ENCODE measurements at regions not wholly inside any gene's neighbourhood (a gene's known extent, or its start where the extent isn't known, plus 50 kb on each side); places are given as distances from the start of the nearest gene placed in this dataset.

DNA sequence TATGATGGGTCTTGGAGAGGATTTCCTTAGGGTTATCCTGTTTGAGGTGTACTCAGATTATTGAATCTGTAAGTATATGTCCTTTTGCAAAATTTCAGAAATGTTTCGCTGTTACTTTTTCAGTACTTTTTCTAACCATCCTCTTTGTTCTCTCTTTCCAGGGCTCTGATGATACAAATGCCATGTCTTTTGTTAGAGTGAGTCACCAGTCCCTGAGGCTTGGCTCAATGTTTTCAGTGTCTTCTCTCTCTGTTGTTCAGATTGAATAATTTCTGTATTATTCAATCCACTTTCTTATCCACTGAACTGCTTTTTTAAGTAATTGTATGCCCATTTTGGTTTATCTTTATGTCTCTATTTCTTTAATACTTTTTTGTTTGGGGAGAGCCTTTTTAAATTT is 449.4 kb downstream of the TNS3 start:
- TF ChIP-seq, protein P1, sequence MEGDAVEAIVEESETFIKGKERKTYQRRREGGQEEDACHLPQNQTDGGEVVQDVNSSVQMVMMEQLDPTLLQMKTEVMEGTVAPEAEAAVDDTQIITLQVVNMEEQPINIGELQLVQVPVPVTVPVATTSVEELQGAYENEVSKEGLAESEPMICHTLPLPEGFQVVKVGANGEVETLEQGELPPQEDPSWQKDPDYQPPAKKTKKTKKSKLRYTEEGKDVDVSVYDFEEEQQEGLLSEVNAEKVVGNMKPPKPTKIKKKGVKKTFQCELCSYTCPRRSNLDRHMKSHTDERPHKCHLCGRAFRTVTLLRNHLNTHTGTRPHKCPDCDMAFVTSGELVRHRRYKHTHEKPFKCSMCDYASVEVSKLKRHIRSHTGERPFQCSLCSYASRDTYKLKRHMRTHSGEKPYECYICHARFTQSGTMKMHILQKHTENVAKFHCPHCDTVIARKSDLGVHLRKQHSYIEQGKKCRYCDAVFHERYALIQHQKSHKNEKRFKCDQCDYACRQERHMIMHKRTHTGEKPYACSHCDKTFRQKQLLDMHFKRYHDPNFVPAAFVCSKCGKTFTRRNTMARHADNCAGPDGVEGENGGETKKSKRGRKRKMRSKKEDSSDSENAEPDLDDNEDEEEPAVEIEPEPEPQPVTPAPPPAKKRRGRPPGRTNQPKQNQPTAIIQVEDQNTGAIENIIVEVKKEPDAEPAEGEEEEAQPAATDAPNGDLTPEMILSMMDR (IDR thresholded peaks at IDR 0.05) = no peak
- TF ChIP-seq EZH2 (IDR thresholded peaks at IDR 0.05) (no peak), EZH2phosphoT487 (IDR thresholded peaks at IDR 0.05) (no peak)
